Mesothelial cell of epicardium (in vitro differentiated cells): ENCODE measurements at regions not wholly inside any gene's neighbourhood (a gene's known extent, or its start where the extent isn't known, plus 50 kb on each side); places are given as distances from the start of the nearest gene placed in this dataset.

Source experiments
- DNase-seq, 2 experiments: peaks; one replicate each; pipeline ENCODE4 v3.0.0; 2021; ENCODE audit warnings: low spot score in 2 of 2; ENCODE audit not compliant: unreplicated experiment in 2 of 2
- H3K27ac Mint-ChIP-seq: 2 replicates; pipeline ENCODE4 v1.8.0; 2021; ENCODE audit warnings: mixed read lengths
- H3K27me3 Mint-ChIP-seq: 2 replicates; pipeline ENCODE4 v1.8.0; 2021; ENCODE audit warnings: low read depth, mixed read lengths
- H3K36me3 Mint-ChIP-seq: 2 replicates; pipeline ENCODE4 v1.8.0; 2021; ENCODE audit warnings: mixed read lengths
- H3K4me1 Mint-ChIP-seq: 2 replicates; pipeline ENCODE4 v1.8.0; 2021; ENCODE audit warnings: mixed read lengths
- H3K4me3 Mint-ChIP-seq: 2 replicates; pipeline ENCODE4 v1.8.0; 2021; ENCODE audit warnings: mild to moderate bottlenecking, moderate library complexity, mixed read lengths
- H3K9me3 Mint-ChIP-seq: 2 replicates; pipeline ENCODE4 v1.8.0; 2021; ENCODE audit warnings: mixed read lengths
- CTCF ChIP-seq: fragments of 200-600 bp; sonication (generic); IDR thresholded peaks from one replicate; pipeline ENCODE4 v1.5.0; 2021; ENCODE audit warnings: antibody characterized with exemption; ENCODE audit not compliant: unreplicated experiment

GRCh38 chr17:77506371-77506991 lies 365.7 kb downstream of the SEC14L1 start:
- H3K4me1 Mint-ChIP-seq, result no peaks in the 10 kb centered on the region
- no peak overlapping the region for H3K4me3 Mint-ChIP-seq
- peaks cover 5% of the 10 kb centered on the region for H3K9me3 Mint-ChIP-seq
- H3K27ac Mint-ChIP-seq, result no peak overlapping the region
- H3K27me3 Mint-ChIP-seq, result no peaks in the 10 kb centered on the region
- no peak for DNase-seq
- peaks cover 6% of the 10 kb centered on the region for H3K36me3 Mint-ChIP-seq
- TF ChIP-seq CTCF, result no peak

- H3K4me3 Mint-ChIP-seq, result no peak overlapping the region
- no peaks in the 10 kb centered on the region for H3K36me3 Mint-ChIP-seq
- TF ChIP-seq CTCF, result no peak
- no peaks in the 10 kb centered on the region for H3K27me3 Mint-ChIP-seq
- DNase-seq, result no peak
- H3K4me1 Mint-ChIP-seq, result no peaks in the 10 kb centered on the region
- H3K9me3 Mint-ChIP-seq, result peaks cover 11% of the 10 kb centered on the region
- H3K27ac Mint-ChIP-seq, result no peak overlapping the region
Measured at GRCh38 chr17:77507111-77507885, 366.5 kb downstream of the SEC14L1 start.

GRCh38 chr17:77508047-77508715 lies 367.4 kb downstream of the SEC14L1 start:
- no peaks in the 10 kb centered on the region for H3K27me3 Mint-ChIP-seq
- H3K36me3 Mint-ChIP-seq, result no peaks in the 10 kb centered on the region
- H3K4me3 Mint-ChIP-seq, result no peak overlapping the region
- no peaks in the 10 kb centered on the region for H3K4me1 Mint-ChIP-seq
- no peak overlapping the region for H3K27ac Mint-ChIP-seq
- DNase-seq, result no peak
- peaks cover 20% of the 10 kb centered on the region for H3K9me3 Mint-ChIP-seq
- no peak for TF ChIP-seq CTCF

- no peaks in the 10 kb centered on the region for H3K4me1 Mint-ChIP-seq
- peaks cover 21% of the 10 kb centered on the region for H3K9me3 Mint-ChIP-seq
- H3K27ac Mint-ChIP-seq, result no peak overlapping the region
- H3K4me3 Mint-ChIP-seq, result no peak overlapping the region
- no peak for TF ChIP-seq CTCF
- H3K27me3 Mint-ChIP-seq, result no peaks in the 10 kb centered on the region
- H3K36me3 Mint-ChIP-seq, result no peaks in the 10 kb centered on the region
- no peak for DNase-seq
Measured at GRCh38 chr17:77509089-77509488, 368.3 kb downstream of the SEC14L1 start.

- no peak for TF ChIP-seq CTCF
- Mint-ChIP-seq H3K27ac (no peak overlapping the region), H3K4me1 (no peaks in the 10 kb centered on the region), H3K9me3 (peaks cover 23% of the 10 kb centered on the region), H3K4me3 (no peak overlapping the region), H3K27me3 (no peaks in the 10 kb centered on the region), H3K36me3 (no peaks in the 10 kb centered on the region)
- DNase-seq, result no peak
Measured at GRCh38 chr17:77509599-77509998, 368.8 kb downstream of the SEC14L1 start.
